Heart right ventricle (tissue), 16 donors: ENCODE measurements at regions not wholly inside any gene's neighbourhood (a gene's known extent, or its start where the extent isn't known, plus 50 kb on each side); places are given as distances from the start of the nearest gene placed in this dataset.

ENCODE experiments used
- ATAC-seq, 8 donors: fragments of 200-7000 bp; cut with Tn5 transposase; one replicate each; pipeline ENCODE4 v1.9.1; 2020; ENCODE audit warnings: mild to moderate bottlenecking in 8 of 8, moderate library complexity in 8 of 8, moderate number of reproducible peaks in 1 of 8
- DNase-seq, 2 donors: peaks; one replicate each; pipeline ENCODE4 v3.0.0-alpha.2; 2020
- H3K27ac ChIP-seq, 10 donors: fragments of 200-600 bp; sonication (generic) in 2 of 10; one replicate each; pipeline versions ENCODE4 v1.5.0 to v1.8.0; 2020 to 2022; ENCODE audit warnings: mild to moderate bottlenecking in 3 of 10
- H3K27me3 ChIP-seq, 7 donors: fragments of 200-600 bp; one replicate each; pipeline ENCODE4 v1.8.0; 2021 to 2022; ENCODE audit warnings: mild to moderate bottlenecking in 2 of 7
- H3K36me3 ChIP-seq, 9 donors: fragments of 200-600 bp; sonication (generic) in 1 of 9; one replicate each; pipeline versions ENCODE4 v1.5.0 to v1.8.0; 2020 to 2022; ENCODE audit warnings: mild to moderate bottlenecking in 2 of 9
- H3K4me1 ChIP-seq, 9 donors: fragments of 200-600 bp; sonication (generic) in 1 of 9; one replicate each; pipeline versions ENCODE4 v1.5.0 to v1.8.0; 2020 to 2022; ENCODE audit warnings: mild to moderate bottlenecking in 4 of 9
- H3K4me3 ChIP-seq, 10 donors: fragments of 200-600 bp; sonication (generic) in 2 of 10; one replicate each; pipeline versions ENCODE4 v1.5.0 to v1.8.0; 2020 to 2022; ENCODE audit warnings: mild to moderate bottlenecking in 7 of 10, moderate library complexity in 2 of 10
- H3K9me3 ChIP-seq, 11 donors: fragments of 200-600 bp in 10 of 11; sonication (generic) in 2 of 11; one replicate each; pipeline versions ENCODE4 v1.5.0 to v1.8.0; 2013 to 2022; ENCODE audit warnings: mild to moderate bottlenecking in 2 of 11, control low read depth in 1 of 11, moderate library complexity in 1 of 11
- CTCF ChIP-seq, 9 donors: fragments of 200-600 bp; sonication (generic) in 2 of 9; IDR thresholded peaks; one replicate each; pipeline versions ENCODE4 v1.5.0 to v1.8.0; 2021 to 2022; ENCODE audit warnings: antibody characterized with exemption in 9 of 9, mild to moderate bottlenecking in 5 of 9, moderate library complexity in 1 of 9
- WGBS, 2 donors: extraction: QIAGEN DNeasy Blood & Tissue Kit; methylation state at CpG; one replicate each; pipeline ENCODE4 v1.1.7; 2013; ENCODE audit warnings: inconsistent platforms in 1 of 2; 5-methylcytosine and 5-hydroxymethylcytosine counted together
- intact Hi-C, 10 donors: fragments of 100-400 bp; cut with DNase I; formaldehyde crosslinking; loops; one replicate each; pipeline versions ENCODE4 v1.11.1 to v1.14.2; 2022
- donor health status: Arrhythmogenic right ventricular cardiomyopathy.
- donor health status: ischemic (EF 13 %, LVEDD 7.1; RV severe dilation, severe dysfunction).
- donor health status: healthy with polysubstance abuse.
- donor health status: DM: no; HTN: yes; CAD: no.
- donor health status: DM: no; HTN: no; CAD: no.
- donor health status: ischemic (EF 25% LVEDD 6.9; RV normal size, moderate dysfunction).
- donor health status: ischemic (EF 25% LVEDD 5.7; RV mildly dilated, moderate dysfunction).
- donor health status: healthy.
- donor health status: DM: yes; HTN: yes; CAD: no.
- donor health status: Ischemic cardiomyopathy.
- donor health status: ischemic (EF 35%, LVEDD 5.7; RV mildly dilated, moderate dysfunction).
- donor health status: nonischemic (EF 11% LVEDD 7.7; RV severe dilation, severe dysfunction).
- donor health status: DM: yes; HTN: yes; CAD: no.
- donor health status: PGD.
- donor health status: ischemic (EF 29% LVEDD 5.4; RV normal size, mild dysfunction).
- donor health status: nonischemic (EF 23%, LVEDD 6.1; RV moderate dilation, normal function).

- peaks cover 0 to 48% (median 39%) of the 10 kb centered on the region in 7 donors for H3K27me3 ChIP-seq
- 81 to 84% methylated on average over 13 of the region's 13 CpGs for WGBS, 2 donors
These were observed 89.8 kb upstream of the SOX1 start for GRCh38 chr13:111977179-111977506.

GRCh38 chr13:111978546-111978945 is 88.4 kb upstream of the SOX1 start:
- no peaks in the 10 kb centered on the region for H3K36me3 ChIP-seq
- H3K27me3 ChIP-seq, result peaks cover 0 to 39% (median 34%) of the 10 kb centered on the region in 7 donors
- no peak overlapping the region for H3K4me3 ChIP-seq
- DNase-seq (no peak), ATAC-seq (no peak)
- peaks cover 0 to 20% (median 0%) of the 10 kb centered on the region in 11 donors for H3K9me3 ChIP-seq
- no peak for TF ChIP-seq CTCF (IDR thresholded peaks at IDR 0.05)
- intact Hi-C loops, result no loop called here
- no peak overlapping the region for H3K27ac ChIP-seq
- 49% methylated on average over 4 of the region's 4 CpGs for WGBS, 2 donors
- H3K4me1 ChIP-seq, result peaks cover 0 to 9% (median 3%) of the 10 kb centered on the region in 9 donors

More at GRCh38 chr13:111977179-111977506, 89.8 kb upstream of the SOX1 start:
- no peaks in the 10 kb centered on the region for H3K36me3 ChIP-seq
- peaks cover 0 to 20% (median 0%) of the 10 kb centered on the region in 11 donors for H3K9me3 ChIP-seq
- ATAC-seq (no peak), DNase-seq (no peak)
- no peak for TF ChIP-seq CTCF (IDR thresholded peaks at IDR 0.05)
- no peak overlapping the region for H3K27ac ChIP-seq
- peaks cover 0 to 13% (median 8%) of the 10 kb centered on the region in 9 donors for H3K4me1 ChIP-seq
- intact Hi-C loops, result no loop called here
- H3K4me3 ChIP-seq, result no peak overlapping the region

GRCh38 chr13:111980146-111980929 is 86.6 kb upstream of the SOX1 start:
- Histone ChIP-seq H3K4me1 (no peaks in the 10 kb centered on the region), H3K36me3 (no peaks in the 10 kb centered on the region), H3K9me3 (peaks cover 0 to 8% (median 0%) of the 10 kb centered on the region in 11 donors), H3K4me3 (no peak overlapping the region), H3K27me3 (peaks cover 0 to 36% (median 30%) of the 10 kb centered on the region in 7 donors), H3K27ac (no peak overlapping the region)
- WGBS, 2 donors, result 82 to 83% methylated on average over 15 of the region's 15 CpGs
- DNase-seq, result no peak
- TF ChIP-seq CTCF (IDR thresholded peaks at IDR 0.05), result no peak
- intact Hi-C loops, result no loop called here
- ATAC-seq, result no peak

- no peak for TF ChIP-seq CTCF (IDR thresholded peaks at IDR 0.05)
- no peak overlapping the region for H3K4me3 ChIP-seq
- no peaks in the 10 kb centered on the region for H3K4me1 ChIP-seq
- peaks cover 0 to under 1% (median 0%) of the 10 kb centered on the region in 11 donors for H3K9me3 ChIP-seq
- 88 to 89% methylated on average over 12 of the region's 12 CpGs for WGBS, 2 donors
- ATAC-seq, result no peak
- no peaks in the 10 kb centered on the region for H3K36me3 ChIP-seq
- intact Hi-C loops, result no loop called here
- H3K27ac ChIP-seq, result no peak overlapping the region
- DNase-seq, result no peak
- H3K27me3 ChIP-seq, result peaks cover 0 to 36% (median 31%) of the 10 kb centered on the region in 7 donors
These were observed 85.9 kb upstream of the SOX1 start for GRCh38 chr13:111981006-111981405.
